ENCODE measurements at regions not wholly inside any gene's neighbourhood (a gene's known extent, or its start where the extent isn't known, plus 50 kb on each side); places are given as distances from the start of the nearest gene placed in this dataset.

- H3K4me3 ChIP-seq (ENCODE audit: low read depth, low read length) = no peak overlapping the region
Measured at GRCh38 chr5:73395256-73395655, 53.3 kb downstream of the FOXD1 start.

- no peak overlapping the region for H3K4me3 ChIP-seq (ENCODE audit: low read depth, low read length)
Measured at GRCh38 chr5:73394610-73395009, 54.0 kb downstream of the FOXD1 start.

DNA sequence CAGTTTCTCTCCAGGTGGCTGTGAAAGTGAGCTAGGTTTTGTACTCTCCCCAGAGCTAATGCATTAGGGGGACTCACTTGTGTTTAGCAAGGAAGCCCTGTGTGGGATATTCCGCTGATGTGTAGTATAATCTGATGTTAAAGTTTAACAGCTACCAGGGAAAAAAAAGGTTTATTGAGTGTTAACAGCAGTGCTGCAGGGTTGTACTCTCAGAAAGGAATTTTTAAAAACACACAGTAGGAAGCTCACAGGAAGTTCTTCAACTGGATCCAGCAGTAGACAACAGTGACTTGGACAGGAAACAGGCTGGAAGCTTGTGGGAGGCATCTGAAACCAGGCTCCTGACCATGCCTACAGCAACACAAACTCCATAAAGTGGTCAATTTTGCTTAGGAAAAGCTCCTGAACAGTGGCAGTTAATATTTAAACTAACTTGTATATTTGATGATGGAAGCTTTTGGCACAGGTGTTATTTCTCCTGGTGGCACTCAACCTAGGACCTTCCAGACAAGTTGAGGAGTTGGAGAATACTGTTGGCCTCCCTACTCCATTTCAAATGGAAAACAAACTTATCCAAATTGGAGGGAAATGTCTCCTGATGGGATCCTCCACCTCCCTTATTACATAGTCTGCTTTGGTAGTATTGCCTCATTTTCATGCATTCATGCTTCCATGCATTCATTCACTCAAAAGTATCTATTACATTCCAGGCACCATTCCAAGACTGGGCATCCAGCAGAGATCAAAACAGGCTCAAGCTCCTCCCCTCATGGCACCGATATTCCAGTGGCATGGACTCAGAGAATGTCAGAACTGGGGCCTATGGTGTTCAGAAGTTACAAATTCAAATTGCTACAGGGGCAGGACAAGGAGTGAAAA is 54.7 kb downstream of the FOXD1 start:
- no peak overlapping the region for H3K4me3 ChIP-seq (ENCODE audit: low read depth, low read length)

GRCh38 chr5:73392775-73393174 is 55.8 kb downstream of the FOXD1 start:
- H3K4me3 ChIP-seq (ENCODE audit: low read depth, low read length) = no peak overlapping the region

DNA sequence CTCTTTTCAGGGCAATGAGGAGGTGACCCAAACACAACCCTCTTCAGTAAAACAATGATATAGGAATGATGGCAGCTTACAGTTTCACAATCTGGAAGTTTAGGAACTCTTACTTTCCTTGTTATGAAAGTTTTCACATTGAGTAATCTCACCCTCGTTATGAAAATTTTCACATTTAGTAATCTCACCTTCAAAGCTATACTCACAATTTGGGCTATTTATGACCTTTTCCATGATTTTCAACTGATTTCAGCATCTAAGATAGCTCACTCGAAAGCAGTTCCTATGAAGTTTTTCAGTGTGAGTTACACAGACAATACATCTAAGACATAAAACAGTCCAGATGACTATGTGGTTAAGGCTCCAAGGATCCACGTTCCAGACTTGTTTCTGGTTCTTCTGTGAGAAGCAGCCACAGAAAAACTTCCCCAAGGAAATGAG is 57.1 kb downstream of the FOXD1 start:
- H3K4me3 ChIP-seq (ENCODE audit: low read depth, low read length) = no peak overlapping the region

GRCh38 chr5:73390972-73391371 is 57.6 kb downstream of the FOXD1 start:
- H3K4me3 ChIP-seq (ENCODE audit: low read depth, low read length) = no peak overlapping the region

GRCh38 chr5:73388740-73389139 is 59.8 kb downstream of the FOXD1 start:
- H3K4me3 ChIP-seq (ENCODE audit: low read depth, low read length) = no peak overlapping the region

DNA sequence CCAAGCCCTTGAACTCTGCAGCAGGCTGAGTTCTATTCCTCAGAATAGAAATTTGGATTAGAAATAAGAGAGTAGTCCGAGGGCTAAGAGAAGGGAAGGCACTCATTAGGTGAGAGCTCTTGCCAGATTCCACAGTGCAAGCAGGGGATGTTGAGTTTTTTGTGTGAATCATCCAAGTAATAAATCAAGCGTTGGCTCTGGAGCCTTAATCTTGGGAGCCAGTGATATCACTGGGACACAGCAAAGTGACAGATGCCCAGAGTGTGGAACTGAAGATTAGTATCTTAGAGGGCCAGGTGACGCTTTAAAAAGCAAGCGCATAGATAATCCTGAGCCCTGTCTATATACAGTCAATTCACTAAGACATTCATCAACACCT is 60.3 kb downstream of the FOXD1 start:
- H3K4me3 ChIP-seq (ENCODE audit: low read depth, low read length) = no peak overlapping the region

DNA sequence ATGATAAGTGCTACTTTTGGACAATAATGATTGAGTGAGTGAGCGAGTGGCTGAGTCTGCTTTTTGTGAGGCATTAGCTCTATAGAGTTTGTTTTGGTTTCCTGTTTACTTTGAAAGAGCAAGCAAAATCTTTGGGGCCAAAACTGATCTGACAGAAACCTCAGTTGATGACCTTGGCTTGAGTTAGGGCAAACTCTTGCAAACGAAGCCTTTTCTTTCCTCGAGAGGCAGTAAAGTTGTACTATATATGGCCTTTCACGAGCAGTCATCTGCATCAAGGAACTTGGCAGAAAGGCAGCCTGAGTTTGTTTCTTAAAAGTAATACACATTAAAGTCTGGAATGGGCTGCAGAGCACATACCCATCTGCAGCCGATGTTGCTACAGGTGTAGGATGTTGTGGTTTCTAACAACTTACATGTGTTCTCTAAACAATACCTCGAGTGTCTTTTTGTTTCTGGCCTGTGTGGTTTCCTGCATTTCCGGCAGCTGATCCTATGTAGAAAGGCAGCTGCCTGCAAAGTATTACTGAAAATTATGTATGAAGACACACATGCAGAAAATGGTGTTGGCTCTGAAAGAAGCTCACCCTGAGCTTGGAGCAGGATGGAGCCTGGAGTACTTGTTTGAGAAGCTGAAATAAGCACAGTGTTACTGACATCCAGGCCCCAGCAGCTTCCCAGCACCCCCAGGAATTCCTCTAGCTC is 60.8 kb downstream of the FOXD1 start:
- H3K4me3 ChIP-seq (ENCODE audit: low read depth, low read length) = no peak overlapping the region

DNA sequence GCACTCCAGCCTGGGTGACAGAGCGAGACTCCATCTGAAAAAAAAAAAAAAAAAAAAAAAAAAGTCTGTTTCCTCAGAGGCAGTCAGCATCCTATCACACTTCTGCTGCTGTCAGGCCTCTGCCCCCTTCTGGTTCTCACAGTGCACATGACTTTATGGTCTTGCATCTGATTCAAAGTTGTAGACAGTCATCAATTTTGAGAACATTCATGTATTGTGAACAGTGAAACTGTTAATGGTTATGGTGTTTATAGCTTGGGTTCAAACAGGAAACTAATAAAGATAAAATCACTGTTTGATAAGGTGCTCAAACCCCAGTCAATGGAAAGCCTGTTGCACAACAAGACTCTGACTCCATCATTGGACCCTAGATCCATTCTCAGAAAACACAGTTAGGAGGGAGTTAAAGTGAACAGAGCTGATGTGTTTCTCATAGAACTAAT is 61.4 kb downstream of the FOXD1 start:
- H3K4me3 ChIP-seq (ENCODE audit: low read depth, low read length) = no peak overlapping the region

- H3K4me3 ChIP-seq (ENCODE audit: low read depth, low read length) = no peak overlapping the region
Measured at GRCh38 chr5:73384861-73385260, 63.7 kb downstream of the FOXD1 start.

DNA sequence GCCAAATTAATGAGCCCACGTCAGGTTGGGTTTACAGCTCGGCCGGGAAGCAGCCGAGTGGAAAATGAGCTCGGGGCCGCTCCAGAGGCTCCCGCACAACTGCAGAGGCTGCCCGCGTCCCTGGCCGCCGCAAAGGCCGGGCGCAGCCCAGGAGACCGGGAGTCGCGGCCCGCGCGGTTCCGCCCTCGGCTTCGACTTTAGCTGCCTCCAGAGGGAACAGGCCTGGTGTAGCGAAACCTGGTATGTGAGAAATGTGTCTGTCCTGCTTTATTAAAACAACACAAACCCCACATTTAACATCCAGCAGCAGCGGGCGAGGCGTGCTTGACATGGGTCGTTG is 66.2 kb downstream of the FOXD1 start:
- H3K4me3 ChIP-seq (ENCODE audit: low read depth, low read length) = no peak overlapping the region

GRCh38 chr5:73381590-73382400 is 66.8 kb downstream of the FOXD1 start:
- no peak overlapping the region for H3K4me3 ChIP-seq (ENCODE audit: low read depth, low read length)

- H3K4me3 ChIP-seq (ENCODE audit: low read depth, low read length) = no peak overlapping the region
Measured at GRCh38 chr5:73380710-73381589, 67.6 kb downstream of the FOXD1 start.

DNA sequence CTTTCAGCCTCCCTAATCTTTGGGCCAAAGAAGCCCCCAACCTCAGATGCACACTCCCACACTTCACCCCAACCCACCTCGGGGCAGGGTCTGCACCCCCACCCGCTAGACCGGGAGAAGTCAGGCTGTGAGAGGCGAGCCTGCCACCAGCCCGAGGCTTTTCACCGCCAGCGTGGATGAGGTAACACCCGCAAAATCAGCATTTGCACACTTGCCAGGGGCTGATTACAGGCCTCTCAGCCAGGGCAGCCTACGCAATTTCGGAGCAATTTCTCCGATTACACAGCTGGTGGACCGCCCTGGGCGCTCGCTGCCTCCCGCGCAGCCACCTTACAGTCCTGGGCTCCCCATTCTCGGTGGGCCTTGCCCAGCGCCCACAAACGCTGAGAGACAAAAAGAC is 68.5 kb downstream of the FOXD1 start:
- no peak overlapping the region for H3K4me3 ChIP-seq (ENCODE audit: low read depth, low read length)

GRCh38 chr5:73379435-73379834 is 69.1 kb downstream of the FOXD1 start:
- H3K4me3 ChIP-seq (ENCODE audit: low read depth, low read length) = no peak overlapping the region

GRCh38 chr5:73378765-73379164 is 69.8 kb downstream of the FOXD1 start:
- H3K4me3 ChIP-seq (ENCODE audit: low read depth, low read length) = no peak overlapping the region

DNA sequence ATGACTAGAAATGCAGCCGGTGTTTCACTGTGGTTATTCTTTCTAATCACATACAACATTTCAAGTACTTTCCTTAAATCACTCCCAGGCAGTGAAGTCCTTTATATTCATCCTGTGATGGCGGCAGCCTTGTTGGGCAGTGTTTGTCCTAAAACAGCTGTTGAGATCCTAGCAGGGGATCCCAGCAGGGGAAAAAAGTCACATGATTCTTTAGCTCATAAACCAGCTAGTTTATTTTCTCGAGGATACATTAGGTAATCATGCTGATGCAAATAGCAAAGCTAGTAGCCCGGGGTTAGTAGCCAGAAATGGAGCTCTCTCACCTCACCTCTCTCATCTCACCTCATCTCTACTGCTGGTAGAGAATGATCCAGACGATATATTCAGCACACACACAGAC is 70.5 kb downstream of the FOXD1 start:
- no peak overlapping the region for H3K4me3 ChIP-seq (ENCODE audit: low read depth, low read length)

GRCh38 chr5:73376618-73377170 is 71.9 kb downstream of the FOXD1 start:
- H3K4me3 ChIP-seq (ENCODE audit: low read depth, low read length) = no peak overlapping the region

- no peak overlapping the region for H3K4me3 ChIP-seq (ENCODE audit: low read depth, low read length)
Measured at GRCh38 chr5:73375949-73376348, 72.6 kb downstream of the FOXD1 start.

Data from iPS-11a (cell line).